OCI-LY1 (cell line): ENCODE measurements at regions not wholly inside any gene's neighbourhood (a gene's known extent, or its start where the extent isn't known, plus 50 kb on each side); places are given as distances from the start of the nearest gene placed in this dataset.

Experiments
- CTCF ChIP-seq: fragments of 200-600 bp; sonication (generic), shearing (Covaris generic); IDR thresholded peaks from 2 replicates; pipeline ENCODE4 v1.5.1; 2017; ENCODE audit warnings: mild to moderate bottlenecking, antibody characterized with exemption, low read length, moderate library complexity, mixed read lengths
- EZH2 ChIP-seq: fragments of 200-600 bp; sonication (generic), shearing (Covaris generic); IDR thresholded peaks from 2 replicates; pipeline ENCODE4 v1.8.0; 2017; ENCODE audit warnings: borderline replicate concordance, mixed run types, mild to moderate bottlenecking, antibody characterized with exemption, low read length, moderate library complexity, mixed read lengths

GRCh38 chr1:208741296-208741695, 497.1 kb upstream of the PLXNA2 start:
- TF ChIP-seq EZH2 (no peak), CTCF (no peak)
